ENCODE measurements at regions not wholly inside any gene's neighbourhood (a gene's known extent, or its start where the extent isn't known, plus 50 kb on each side); places are given as distances from the start of the nearest gene placed in this dataset.

DNA sequence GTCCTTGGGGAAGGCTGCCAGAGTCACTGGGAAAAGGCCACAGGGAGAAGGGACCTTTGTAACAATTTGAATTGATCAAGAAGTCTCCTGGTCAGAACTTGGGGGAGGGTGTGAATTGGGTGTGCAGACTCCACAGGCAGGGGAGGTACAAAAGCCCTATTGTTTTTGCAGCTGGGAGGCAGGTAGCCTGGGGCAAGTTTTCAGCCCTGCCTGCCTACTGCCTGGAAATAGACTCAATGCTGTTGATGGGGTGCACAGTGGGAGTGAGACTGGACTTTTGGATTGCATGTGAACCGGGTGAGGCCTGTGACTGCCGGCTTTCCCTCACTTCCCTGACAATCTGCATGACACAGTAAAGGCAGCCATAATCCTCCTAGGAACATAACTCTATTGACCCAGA lies 947.0 kb downstream of the REEP3 start:
- no peak for DNase-seq (ENCODE audit: low read depth in 2 of 2, low spot score in 1 of 2)

DNA sequence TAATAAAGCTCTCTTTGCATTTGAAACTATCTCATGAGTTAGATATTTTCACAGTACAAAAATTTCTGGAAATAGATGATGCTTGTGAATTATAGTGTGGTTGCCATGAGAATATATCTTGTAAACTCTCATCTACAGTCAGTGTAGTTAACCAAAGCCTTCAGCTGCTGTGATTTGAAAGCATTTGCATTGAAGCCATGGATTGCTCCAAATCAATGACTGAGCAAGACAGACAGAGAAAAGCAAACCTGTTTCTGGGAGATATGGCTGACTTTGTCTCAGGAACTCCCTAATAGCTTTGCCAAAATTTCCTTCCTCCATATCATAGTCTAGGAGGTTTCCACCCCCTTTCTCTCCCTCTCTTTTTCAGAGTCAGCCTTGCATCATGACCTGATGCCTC lies 955.3 kb downstream of the REEP3 start:
- DNase-seq (ENCODE audit: low read depth in 2 of 2, low spot score in 1 of 2) = no peak

DNA sequence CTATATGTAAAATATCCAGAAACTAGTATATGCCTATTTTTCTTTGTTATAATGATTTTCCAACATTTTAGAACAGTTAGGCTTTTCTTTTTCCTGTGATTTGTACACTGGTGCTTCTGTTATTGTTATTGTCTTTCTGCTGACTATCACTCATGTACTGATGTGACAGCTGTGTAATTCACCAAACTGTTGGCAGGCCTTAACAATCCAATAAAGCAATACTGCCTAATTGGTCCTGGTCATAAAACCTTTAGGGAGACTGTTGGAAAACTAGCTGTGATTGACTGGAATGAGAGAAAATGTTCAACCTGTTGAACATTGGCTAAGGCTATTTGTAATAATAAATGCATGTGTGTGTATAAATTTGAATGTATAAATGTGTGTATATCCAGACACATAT lies 956.6 kb downstream of the REEP3 start:
- DNase-seq (ENCODE audit: low read depth in 2 of 2, low spot score in 1 of 2) = no peak

DNA sequence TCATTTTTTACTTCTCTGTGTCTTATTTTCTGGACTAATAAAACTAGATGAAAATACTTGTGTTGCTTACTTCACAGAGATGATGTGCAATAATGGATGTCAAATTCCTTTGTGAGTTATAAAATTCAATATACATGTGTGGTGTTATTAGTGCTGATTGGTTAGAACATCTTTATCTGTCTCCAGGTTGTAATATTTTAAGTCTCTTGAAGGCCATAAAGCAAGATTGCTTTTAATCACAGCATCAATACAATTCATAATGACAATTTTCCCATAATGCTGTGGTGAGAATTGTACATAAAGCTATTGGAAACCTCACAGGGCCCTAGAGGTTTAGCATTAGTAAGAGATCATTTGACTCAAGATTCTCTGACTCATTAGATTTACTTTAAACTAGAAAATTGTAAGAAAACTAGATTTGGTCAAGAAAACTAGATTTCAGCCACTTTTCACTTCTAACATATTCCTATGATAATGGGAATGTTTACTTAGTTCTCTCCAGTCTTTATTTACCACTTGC lies 963.7 kb downstream of the REEP3 start:
- DNase-seq (ENCODE audit: low read depth in 2 of 2, low spot score in 1 of 2) = no peak

DNA sequence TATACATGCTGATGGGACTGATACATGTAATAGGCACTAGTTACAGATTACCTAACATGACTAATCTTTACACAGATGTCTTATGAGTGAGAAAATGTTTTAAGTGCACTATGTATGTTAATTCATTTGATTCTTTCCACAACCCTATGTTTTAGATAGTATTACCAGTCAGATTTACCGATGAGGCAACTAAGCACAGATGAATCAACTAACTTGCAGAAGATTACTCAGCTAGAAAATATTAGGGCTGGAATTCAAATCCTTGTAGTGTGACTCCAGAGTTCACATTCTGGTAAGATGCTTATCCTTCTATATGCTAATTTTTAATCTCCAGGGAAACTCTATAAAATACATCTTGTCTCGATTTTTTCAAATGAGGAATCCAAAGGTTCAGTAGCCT lies 964.9 kb downstream of the REEP3 start:
- DNase-seq (ENCODE audit: low read depth in 2 of 2, low spot score in 1 of 2) = no peak

DNA sequence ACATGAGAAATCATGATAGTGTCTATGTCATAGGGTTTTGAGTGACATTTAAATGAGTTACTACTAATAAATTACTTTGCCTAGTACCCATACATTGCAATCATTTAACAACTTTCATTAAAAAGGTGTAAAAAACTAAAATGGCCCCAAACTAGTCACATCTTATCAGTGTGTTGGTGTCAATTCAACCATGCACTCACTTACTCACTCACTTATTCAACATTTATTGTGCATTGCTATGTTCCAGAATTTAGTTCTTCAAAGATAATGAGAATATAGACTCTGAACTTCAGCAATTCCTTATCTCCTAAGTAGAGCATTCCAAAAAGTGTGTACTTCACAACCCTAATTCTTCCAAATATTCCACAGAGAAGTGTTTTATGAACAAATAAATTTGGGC lies 965.7 kb downstream of the REEP3 start:
- DNase-seq (ENCODE audit: low read depth in 2 of 2, low spot score in 1 of 2) = no peak

DNA sequence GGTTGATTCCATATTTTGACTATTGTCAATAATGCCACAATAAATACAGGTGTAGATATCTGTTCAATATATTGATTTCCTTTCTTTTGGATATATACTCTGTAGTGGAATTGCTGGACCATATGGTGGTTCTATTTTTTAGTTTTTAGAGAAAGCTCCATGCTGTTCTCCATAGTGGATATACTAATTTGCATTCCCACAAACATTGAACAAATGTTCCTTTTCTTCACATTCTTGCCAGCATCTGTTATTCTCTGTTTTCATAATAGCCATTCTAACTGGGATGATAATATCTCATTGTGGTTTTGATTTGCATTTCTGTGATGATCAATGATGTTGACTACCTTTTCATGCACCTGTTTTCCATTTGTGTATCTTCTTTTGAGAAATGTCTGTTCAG lies 973.7 kb downstream of the REEP3 start:
- no peak for DNase-seq (ENCODE audit: low read depth in 2 of 2, low spot score in 1 of 2)

DNA sequence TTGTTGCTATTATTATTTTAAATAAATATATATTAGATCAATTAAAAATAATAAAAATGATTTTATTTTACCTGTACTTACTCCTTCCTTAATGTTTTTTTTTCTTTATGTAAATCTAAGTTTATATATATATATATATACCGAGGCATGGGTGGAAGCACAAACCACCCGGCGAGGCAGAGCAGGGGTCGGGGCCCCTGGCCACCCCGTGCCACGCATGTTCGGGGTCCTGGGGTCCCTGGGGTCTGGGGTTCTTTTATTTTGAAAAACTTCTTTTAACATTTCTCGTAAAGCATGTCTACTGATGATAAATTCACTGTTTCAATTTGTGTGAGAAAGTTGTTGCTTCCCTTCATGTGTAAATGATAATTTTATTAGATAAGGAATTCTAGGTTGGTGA lies 976.1 kb downstream of the REEP3 start:
- no peak for DNase-seq (ENCODE audit: low read depth in 2 of 2, low spot score in 1 of 2)

DNA sequence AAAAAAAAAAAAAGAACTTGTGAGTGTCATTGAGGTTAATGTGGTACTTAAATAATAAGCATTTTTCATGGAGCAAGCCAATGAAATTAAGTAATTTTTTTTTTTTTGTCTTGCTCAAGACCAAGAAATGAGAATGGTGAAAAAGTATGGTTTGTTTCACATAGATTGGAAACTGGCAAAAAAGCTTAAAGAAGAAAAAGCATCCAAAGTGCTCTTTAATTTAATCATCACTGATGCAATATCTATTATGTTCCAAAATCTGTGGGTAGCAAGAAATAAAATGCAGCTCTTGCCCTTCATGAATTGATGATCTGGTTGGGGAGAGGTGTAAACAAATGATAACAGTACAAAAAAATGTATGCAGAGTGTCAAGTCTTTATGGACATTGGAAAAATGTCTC lies 980.6 kb downstream of the REEP3 start:
- no peak for DNase-seq (ENCODE audit: low read depth in 2 of 2, low spot score in 1 of 2)

DNA sequence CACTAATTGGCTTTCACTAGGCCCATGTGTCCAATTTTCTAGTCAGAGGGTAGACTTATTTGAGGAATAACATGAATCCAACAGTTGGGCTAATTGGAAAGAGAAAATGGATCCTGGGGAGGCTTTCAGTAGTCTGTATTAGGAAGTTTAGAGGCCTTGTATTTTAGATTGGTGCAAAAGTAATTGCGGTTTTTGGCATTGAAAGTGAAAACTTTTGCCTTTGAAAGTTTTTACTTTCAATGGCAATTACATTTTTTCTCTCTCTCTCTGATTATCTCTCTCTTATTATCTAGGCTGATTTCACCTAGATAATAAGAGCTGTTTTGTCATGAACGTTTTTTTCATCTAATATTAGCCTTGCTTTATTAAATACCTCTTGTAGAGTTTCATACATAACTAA lies 981.7 kb downstream of the REEP3 start:
- no peak for DNase-seq (ENCODE audit: low read depth in 2 of 2, low spot score in 1 of 2)

DNA sequence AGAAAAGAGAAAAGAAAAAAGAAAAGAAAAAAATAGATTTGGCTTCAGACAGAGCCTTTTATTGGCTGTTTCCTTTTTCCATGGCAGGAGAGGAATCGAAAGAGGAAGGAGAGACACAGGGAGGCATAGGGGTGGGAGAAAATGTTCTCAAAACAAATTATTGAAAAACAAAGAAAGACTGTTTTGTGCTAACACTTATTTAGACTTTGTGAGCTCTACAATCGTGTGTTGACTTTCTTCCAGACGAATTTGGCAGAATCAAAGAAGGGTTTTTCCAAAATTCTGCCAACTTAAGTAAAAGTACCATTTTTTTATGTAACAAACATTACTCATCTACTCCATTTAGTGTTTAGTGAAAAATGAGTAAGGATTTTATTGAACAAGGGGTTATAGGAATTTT lies 982.2 kb downstream of the REEP3 start:
- DNase-seq (ENCODE audit: low read depth in 2 of 2, low spot score in 1 of 2) = no peak

DNA sequence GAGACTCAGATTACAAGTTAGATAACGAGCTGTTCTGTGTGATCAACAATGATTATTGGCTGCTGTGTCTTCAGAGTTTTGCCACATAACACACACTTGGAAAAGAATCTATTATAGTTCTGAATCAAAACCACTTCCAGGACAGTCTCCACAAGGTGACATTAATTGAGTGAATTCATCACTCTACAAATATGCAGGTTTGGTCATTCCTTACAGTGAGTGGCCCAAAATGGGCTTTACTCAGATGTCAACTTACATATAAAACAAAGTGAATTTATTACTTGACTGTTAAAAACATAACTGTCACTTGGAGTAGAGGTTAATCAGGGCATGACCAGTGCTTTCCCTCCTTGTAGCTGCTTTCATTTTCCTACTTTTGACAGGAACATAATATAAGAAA lies 984.3 kb downstream of the REEP3 start:
- DNase-seq (ENCODE audit: low read depth in 2 of 2, low spot score in 1 of 2) = no peak

DNA sequence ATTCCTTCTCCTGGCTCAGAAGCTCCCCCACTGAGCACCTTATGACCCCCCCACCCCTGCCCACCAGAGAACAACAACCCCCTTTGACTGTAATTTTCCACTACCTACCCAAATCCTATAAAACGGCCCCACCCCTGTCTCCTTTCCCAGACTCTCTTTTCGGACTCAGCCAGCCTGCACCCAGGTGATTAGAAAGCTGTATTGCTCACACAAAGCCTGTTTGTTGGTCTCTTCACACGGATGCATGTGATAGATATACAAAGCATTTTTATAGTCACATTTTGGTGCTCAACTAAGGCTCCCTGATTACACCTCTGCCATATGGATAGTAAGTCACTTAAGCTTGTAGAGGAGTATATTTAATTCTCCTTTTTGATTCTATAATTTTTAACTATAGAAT lies 985.8 kb downstream of the REEP3 start:
- DNase-seq (ENCODE audit: low read depth in 2 of 2, low spot score in 1 of 2) = no peak

DNA sequence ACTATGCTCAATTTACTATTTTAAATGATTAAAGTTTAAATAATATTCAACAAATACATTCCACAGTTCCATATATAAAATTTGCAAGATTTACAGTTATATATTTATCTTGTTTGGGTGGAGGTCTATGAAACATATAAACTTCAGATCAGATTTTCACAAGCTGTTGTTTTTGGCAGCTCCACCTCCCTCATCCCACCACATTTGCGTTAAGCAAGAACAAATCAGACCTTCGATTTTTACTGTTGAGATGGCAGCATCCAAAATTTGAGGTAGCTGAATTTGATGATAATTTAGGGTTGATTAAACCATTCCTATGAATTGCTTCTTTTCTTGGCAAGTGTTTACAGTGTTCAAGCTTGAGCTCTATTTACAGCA lies 986.4 kb downstream of the REEP3 start:
- no peak for DNase-seq (ENCODE audit: low read depth in 2 of 2, low spot score in 1 of 2)

DNA sequence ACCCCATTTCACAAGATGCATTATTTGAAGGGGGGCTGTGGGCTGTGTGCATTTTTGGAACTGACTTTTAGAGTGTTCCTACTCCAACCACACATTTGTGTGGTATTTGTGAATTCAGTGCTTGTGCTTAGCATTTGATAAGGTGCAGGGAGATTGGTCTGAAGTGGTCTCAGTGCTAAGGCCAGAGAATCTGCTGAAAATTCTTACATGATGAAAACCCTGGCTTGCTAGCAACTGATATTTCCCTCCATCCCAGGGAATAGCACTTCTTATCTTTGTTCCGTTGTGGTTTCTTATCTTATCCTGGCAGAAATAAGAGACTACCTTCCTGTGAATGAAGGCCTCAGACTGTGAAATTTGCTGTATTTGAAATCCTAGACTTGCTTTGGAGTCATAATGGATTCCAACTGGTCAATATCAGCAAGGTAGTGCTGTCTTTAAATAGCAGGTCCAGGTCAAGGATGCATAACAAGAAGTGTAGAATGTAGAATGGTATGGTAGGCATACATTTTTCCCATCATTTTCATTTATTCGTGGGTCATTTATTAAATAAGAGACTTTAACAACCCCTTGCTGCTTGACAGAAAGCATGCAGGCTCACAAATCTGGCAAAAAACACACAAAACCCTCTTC lies 986.9 kb downstream of the REEP3 start:
- DNase-seq (ENCODE audit: low read depth in 2 of 2, low spot score in 1 of 2) = no peak

DNA sequence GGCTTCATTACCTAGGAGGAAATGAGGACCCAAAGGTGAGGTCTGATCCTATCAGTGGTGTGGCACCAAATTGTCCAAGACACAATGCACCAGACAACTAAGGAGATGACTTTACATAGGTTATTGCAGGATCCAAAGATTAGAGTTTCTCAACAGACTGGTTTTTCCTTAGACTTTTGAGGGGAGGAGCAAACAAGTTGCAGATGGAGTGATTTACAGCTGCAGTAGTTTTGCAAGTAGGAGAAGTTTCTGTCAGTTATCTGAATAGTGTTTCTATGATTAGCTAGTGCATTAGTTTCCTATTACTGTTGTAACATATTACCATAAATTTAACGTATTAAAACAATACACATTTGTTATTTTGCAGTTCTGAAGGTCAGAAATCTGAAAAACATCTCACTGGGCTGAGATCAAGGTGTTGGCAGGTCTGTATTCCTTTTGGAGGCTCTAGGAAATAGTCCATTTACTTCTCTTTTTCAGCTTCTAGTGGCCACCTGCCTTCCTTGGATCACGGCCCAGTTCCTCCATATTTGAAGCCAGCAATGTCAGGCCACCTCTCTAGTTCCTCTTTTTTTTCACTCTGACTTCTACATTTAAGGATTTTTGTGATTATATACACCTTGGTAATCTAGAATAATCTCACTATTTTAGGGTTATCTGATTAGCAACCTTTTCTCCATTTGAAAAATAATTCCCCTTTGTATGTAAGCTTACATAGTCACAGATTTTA lies 994.9 kb downstream of the REEP3 start:
- no peak for DNase-seq (ENCODE audit: low read depth in 2 of 2, low spot score in 1 of 2)

DNA sequence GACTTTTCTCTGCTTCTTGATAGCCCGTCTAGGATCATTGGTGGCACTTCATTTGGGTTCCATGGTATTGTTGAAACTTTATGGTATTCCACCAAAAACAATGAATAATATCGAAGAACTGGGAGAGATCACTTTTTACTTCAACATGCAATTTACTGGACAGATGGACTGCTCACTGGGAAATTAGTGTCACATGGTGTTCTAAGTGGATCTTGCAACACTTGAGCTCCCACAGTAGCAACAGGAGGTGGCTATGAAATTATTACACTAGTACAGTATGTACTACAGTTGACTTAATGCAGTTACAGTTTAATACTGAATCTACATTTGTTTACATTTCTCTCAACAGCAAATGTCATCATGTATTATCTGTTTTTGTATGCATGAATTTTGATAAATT lies 997.3 kb downstream of the REEP3 start:
- no peak for DNase-seq (ENCODE audit: low read depth in 2 of 2, low spot score in 1 of 2)

DNA sequence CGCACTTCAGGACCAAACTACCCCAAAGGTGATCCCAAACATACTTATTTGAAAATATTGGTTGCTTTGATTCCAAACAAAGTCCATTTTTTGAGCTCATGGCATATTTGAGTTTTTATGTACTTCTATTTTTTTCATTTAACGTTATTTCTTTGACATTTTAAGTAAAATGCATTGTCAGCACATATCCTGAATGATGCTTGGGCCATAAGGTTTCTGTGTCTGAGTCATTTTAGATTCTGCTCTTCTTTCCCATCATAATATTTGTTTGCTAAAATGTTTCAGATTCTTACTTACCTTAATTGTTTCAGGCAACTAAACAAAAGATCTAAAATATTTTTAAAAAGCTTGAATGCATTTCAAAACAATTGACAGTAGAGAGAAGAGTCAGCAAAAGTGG lies 998.2 kb downstream of the REEP3 start:
- DNase-seq (ENCODE audit: low read depth in 2 of 2, low spot score in 1 of 2) = no peak

DNA sequence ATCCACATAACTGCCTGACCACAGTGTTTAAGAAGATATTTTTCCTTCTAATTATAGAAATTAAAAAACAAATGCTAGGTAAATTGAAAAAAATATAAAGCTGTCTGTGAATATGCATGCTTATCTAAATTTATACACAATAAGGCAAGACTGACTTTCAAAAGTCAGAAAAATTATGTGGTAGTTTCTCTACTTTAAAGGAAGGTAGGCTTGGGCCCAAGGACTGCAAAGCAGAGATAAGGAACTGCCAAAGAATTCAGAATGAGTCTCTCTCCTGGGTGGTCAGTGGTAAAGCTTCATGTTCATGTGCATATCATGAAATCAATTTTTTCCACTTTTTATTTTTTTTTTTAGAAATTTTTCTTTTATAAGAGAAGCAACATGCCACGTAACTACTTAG lies 998.6 kb downstream of the REEP3 start:
- no peak for DNase-seq (ENCODE audit: low read depth in 2 of 2, low spot score in 1 of 2)

DNA sequence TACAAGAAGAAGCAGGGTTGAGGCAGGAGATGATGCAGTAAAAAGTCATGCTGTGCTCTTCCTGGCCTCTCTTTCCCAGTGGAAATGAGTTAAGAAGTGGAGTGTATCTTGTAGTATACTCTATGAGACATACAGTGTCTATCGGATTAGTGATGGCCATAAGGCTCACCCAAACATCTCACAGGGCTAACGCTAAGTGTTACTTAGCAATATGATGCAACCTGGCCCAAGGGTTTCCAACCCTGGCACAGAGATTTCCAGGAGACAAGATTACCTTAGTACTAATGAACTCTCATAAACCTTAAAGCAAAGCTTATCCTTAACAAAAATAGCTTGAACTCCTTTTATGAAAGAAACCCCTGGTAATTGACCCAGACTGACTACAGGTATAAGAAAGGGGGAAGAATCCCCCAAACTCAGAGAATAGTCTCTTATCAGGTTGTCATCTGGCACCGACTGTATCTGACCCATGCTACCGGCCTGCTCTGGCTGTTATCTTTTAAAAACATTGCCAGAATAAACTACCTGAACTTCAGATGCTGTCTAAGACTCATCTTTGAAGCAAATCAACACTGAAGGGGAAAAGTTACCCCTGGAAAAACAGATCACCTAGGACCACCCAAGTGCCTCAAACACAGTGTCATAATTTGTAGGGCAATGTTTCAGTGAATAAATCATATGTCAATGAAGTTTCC lies 1002.0 kb downstream of the REEP3 start:
- DNase-seq (ENCODE audit: low read depth in 2 of 2, low spot score in 1 of 2) = no peak

DNA sequence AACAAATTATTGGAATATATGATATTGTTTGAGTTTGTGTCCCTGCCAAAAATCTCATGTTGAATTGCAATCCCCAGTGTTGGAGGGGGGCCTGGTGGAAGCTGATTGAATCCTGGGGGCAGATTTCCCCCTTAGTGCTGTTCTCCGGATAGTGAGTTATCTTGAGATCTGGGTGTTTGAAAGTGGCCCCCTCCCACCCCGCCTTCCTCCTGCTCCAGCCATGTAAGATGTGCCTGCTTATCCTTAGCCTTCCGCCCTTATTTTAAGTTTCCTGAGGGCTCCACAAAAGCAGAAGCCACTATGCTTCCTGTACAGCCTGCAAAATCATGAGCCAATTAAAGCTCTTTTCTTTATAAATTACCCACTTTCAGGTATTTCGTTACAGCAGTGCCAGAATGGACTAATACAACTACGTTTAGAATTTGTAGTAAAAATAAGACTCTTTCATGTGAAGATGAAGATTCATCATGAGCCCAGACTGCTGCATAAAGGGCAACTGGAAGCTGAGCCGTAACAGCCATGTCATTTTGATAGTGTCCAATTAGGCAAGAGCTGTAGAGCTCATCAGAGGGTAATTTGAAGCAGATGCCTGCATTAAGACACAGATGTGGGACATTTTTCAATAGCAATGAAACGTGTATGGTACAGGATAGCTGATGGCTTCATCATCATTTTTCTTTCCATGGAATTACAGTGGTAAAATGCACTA lies 1007.2 kb downstream of the REEP3 start:
- DNase-seq (ENCODE audit: low read depth in 2 of 2, low spot score in 1 of 2) = no peak

DNA sequence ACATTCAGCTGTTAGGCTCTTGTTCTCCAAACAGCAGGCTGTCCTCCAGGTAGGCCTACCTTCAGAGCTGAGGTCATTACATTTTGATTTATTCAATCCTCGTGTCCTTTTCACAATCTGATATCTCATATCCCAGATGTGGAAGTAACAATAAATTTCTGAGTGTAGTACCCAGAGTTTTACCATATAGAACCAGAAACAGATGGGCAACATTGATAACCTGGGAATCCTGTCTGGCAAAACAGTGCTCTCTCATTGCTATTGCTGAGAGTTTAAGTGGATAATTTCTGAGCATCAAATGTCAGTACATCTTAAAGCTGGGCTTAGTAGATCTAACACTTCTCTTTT lies 1007.8 kb downstream of the REEP3 start:
- no peak for DNase-seq (ENCODE audit: low read depth in 2 of 2, low spot score in 1 of 2)

Data from stimulated activated CD8-positive, alpha-beta memory T cell treated with anti-CD3 and anti-CD28 coated beads, Interleukin-4, amount 100 ng/mL, for 1 hour (primary cell).